Colon (tissue), 2 donors: ENCODE measurements at regions not wholly inside any gene's neighbourhood (a gene's known extent, or its start where the extent isn't known, plus 50 kb on each side); places are given as distances from the start of the nearest gene placed in this dataset.

Experiments
- FAIRE-seq: peaks from 2 replicates; lab custom pipeline; 2012; peaks lifted over from hg19 to GRCh38; lab: Jason Lieb, UNC
- donor health status: control.
- donor health status: control.

- no peak for FAIRE-seq
These were observed 1089.2 kb downstream of the C4orf33 start for GRCh38 chr4:130185123-130185522.

GRCh38 chr4:130186931-130187330 lies 1091.0 kb downstream of the C4orf33 start:
- no peak for FAIRE-seq

GRCh38 chr4:130187587-130187986 lies 1091.6 kb downstream of the C4orf33 start:
- no peak for FAIRE-seq

GRCh38 chr4:130192787-130193186 lies 1096.8 kb downstream of the C4orf33 start:
- FAIRE-seq: no peak

GRCh38 chr4:130197946-130198345 lies 1102.0 kb downstream of the C4orf33 start:
- no peak for FAIRE-seq

GRCh38 chr4:130203571-130203970 lies 1107.6 kb downstream of the C4orf33 start:
- FAIRE-seq: no peak

GRCh38 chr4:130210864-130211263 lies 1114.9 kb downstream of the C4orf33 start:
- no peak for FAIRE-seq

- FAIRE-seq: no peak
These were observed 1118.3 kb downstream of the C4orf33 start for GRCh38 chr4:130214268-130214667.

GRCh38 chr4:130233377-130234047 lies 1137.6 kb downstream of the C4orf33 start:
- FAIRE-seq: no peak

GRCh38 chr4:130238121-130238520 lies 1142.2 kb downstream of the C4orf33 start:
- no peak for FAIRE-seq

- FAIRE-seq: no peak
These were observed 1153.0 kb downstream of the C4orf33 start for GRCh38 chr4:130249002-130249401.

GRCh38 chr4:130257271-130257670 lies 1161.3 kb downstream of the C4orf33 start:
- FAIRE-seq: no peak

- FAIRE-seq: no peak
These were observed 1170.9 kb downstream of the C4orf33 start for GRCh38 chr4:130266814-130267213.

GRCh38 chr4:130288576-130288975 lies 1192.6 kb downstream of the C4orf33 start:
- FAIRE-seq: no peak

GRCh38 chr4:130293692-130294091 lies 1197.7 kb downstream of the C4orf33 start:
- no peak for FAIRE-seq

GRCh38 chr4:130296448-130296847 lies 1200.5 kb downstream of the C4orf33 start:
- FAIRE-seq: no peak

GRCh38 chr4:130306566-130306965 lies 1210.6 kb downstream of the C4orf33 start:
- FAIRE-seq: no peak

GRCh38 chr4:130309221-130309620 lies 1213.3 kb downstream of the C4orf33 start:
- FAIRE-seq: no peak

- no peak for FAIRE-seq
These were observed 1226.5 kb downstream of the C4orf33 start for GRCh38 chr4:130322439-130322838.

- FAIRE-seq: no peak
These were observed 1233.1 kb downstream of the C4orf33 start for GRCh38 chr4:130329036-130329435.

- FAIRE-seq: no peak
These were observed 1237.3 kb downstream of the C4orf33 start for GRCh38 chr4:130333241-130333759.

- no peak for FAIRE-seq
These were observed 1239.7 kb downstream of the C4orf33 start for GRCh38 chr4:130335417-130336194.

- FAIRE-seq: no peak
These were observed 1240.7 kb downstream of the C4orf33 start for GRCh38 chr4:130336585-130337217.
